GM21360 (cell line): ENCODE measurements at regions not wholly inside any gene's neighbourhood (a gene's known extent, or its start where the extent isn't known, plus 50 kb on each side); places are given as distances from the start of the nearest gene placed in this dataset.

Experiments used
- ATAC-seq: cut with Tn5 transposase; IDR thresholded peaks from one replicate; pipeline ENCODE4 v1.9.1; 2021; ENCODE audit warnings: mild to moderate bottlenecking, moderate library complexity; ENCODE audit not compliant: unreplicated experiment

GRCh38 chr4:17068891-17069290 lies 170.4 kb upstream of the LDB2 start:
- ATAC-seq: no peak

GRCh38 chr4:17068392-17068791 lies 169.9 kb upstream of the LDB2 start:
- ATAC-seq: no peak

- ATAC-seq: no peak
Measured at GRCh38 chr4:17066972-17067371, 168.5 kb upstream of the LDB2 start.

GRCh38 chr4:17066236-17066635 lies 167.8 kb upstream of the LDB2 start:
- ATAC-seq: no peak

- ATAC-seq: no peak
Measured at GRCh38 chr4:17065821-17066220, 167.4 kb upstream of the LDB2 start.

GRCh38 chr4:17064959-17065358 lies 166.5 kb upstream of the LDB2 start:
- no peak for ATAC-seq

GRCh38 chr4:17063888-17064287 lies 165.4 kb upstream of the LDB2 start:
- ATAC-seq: no peak

- ATAC-seq: no peak
Measured at GRCh38 chr4:17060230-17060629, 161.8 kb upstream of the LDB2 start.

- no peak for ATAC-seq
Measured at GRCh38 chr4:17058916-17059741, 160.7 kb upstream of the LDB2 start.

GRCh38 chr4:17058536-17058915 lies 160.1 kb upstream of the LDB2 start:
- no peak for ATAC-seq

GRCh38 chr4:17057035-17057434 lies 158.6 kb upstream of the LDB2 start:
- ATAC-seq: no peak

- no peak for ATAC-seq
Measured at GRCh38 chr4:17055788-17056187, 157.3 kb upstream of the LDB2 start.

- no peak for ATAC-seq
Measured at GRCh38 chr4:17045866-17046265, 147.4 kb upstream of the LDB2 start.

GRCh38 chr4:17038510-17039176 lies 140.2 kb upstream of the LDB2 start:
- ATAC-seq: no peak

GRCh38 chr4:17033768-17034181 lies 135.3 kb upstream of the LDB2 start:
- ATAC-seq: no peak

- no peak for ATAC-seq
Measured at GRCh38 chr4:17033025-17033767, 134.8 kb upstream of the LDB2 start.

- ATAC-seq: no peak
Measured at GRCh38 chr4:17030543-17030942, 132.1 kb upstream of the LDB2 start.

GRCh38 chr4:17029964-17030363 lies 131.5 kb upstream of the LDB2 start:
- ATAC-seq: no peak

GRCh38 chr4:17029432-17029831 lies 131.0 kb upstream of the LDB2 start:
- ATAC-seq: no peak

- no peak for ATAC-seq
Measured at GRCh38 chr4:17027495-17027894, 129.1 kb upstream of the LDB2 start.

GRCh38 chr4:17024425-17024824 lies 126.0 kb upstream of the LDB2 start:
- no peak for ATAC-seq

- no peak for ATAC-seq
Measured at GRCh38 chr4:17020901-17021300, 122.5 kb upstream of the LDB2 start.
